ENCODE measurements at regions not wholly inside any gene's neighbourhood (a gene's known extent, or its start where the extent isn't known, plus 50 kb on each side); places are given as distances from the start of the nearest gene placed in this dataset.

DNA sequence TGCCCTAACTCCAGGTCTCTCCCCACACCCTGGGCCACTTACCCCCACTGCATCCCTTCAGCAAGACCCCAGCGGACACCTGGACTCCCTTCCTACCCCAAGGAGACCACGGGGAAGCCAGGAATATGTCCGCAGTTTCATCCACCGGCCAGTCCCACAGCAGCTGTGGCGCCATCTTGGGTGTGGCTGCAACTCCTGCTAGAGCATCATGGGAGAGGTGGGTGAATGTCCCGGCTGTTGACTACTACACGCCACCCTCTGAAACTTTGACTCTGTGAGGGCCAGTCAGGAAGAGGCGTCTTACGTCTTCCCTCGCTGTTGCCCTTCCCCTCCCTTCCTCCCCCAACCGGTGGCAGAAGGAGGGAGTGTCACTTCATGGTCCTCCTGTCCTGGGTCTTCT is 238.3 kb upstream of the RNF32 start (continued):
- no peak for TF ChIP-seq PHF21A (CRISPR knock-in tag; IDR thresholded peaks at IDR 0.05)
- TF ChIP-seq LCORL (IDR thresholded peaks at IDR 0.05), result no peak
- no peak for TF ChIP-seq LCORL (CRISPR knock-in tag; IDR thresholded peaks at IDR 0.05)
- TF ChIP-seq GLI4 (CRISPR knock-in tag; IDR thresholded peaks at IDR 0.05; ENCODE audit: borderline replicate concordance), result no peak
- no peak for TF ChIP-seq SMAD1 (CRISPR knock-in tag; IDR thresholded peaks at IDR 0.05; ENCODE audit: borderline replicate concordance, low read depth)
- TF ChIP-seq, protein P1, sequence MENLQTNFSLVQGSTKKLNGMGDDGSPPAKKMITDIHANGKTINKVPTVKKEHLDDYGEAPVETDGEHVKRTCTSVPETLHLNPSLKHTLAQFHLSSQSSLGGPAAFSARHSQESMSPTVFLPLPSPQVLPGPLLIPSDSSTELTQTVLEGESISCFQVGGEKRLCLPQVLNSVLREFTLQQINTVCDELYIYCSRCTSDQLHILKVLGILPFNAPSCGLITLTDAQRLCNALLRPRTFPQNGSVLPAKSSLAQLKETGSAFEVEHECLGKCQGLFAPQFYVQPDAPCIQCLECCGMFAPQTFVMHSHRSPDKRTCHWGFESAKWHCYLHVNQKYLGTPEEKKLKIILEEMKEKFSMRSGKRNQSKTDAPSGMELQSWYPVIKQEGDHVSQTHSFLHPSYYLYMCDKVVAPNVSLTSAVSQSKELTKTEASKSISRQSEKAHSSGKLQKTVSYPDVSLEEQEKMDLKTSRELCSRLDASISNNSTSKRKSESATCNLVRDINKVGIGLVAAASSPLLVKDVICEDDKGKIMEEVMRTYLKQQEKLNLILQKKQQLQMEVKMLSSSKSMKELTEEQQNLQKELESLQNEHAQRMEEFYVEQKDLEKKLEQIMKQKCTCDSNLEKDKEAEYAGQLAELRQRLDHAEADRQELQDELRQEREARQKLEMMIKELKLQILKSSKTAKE (CRISPR knock-in tag; IDR thresholded peaks at IDR 0.05; ENCODE audit: borderline replicate concordance), result no peak
- no peak for TF ChIP-seq ZNF180 (CRISPR knock-in tag; IDR thresholded peaks at IDR 0.05; ENCODE audit: borderline replicate concordance, low read depth)
- no peak for TF ChIP-seq ZNF7 (CRISPR knock-in tag; IDR thresholded peaks at IDR 0.05)

DNA sequence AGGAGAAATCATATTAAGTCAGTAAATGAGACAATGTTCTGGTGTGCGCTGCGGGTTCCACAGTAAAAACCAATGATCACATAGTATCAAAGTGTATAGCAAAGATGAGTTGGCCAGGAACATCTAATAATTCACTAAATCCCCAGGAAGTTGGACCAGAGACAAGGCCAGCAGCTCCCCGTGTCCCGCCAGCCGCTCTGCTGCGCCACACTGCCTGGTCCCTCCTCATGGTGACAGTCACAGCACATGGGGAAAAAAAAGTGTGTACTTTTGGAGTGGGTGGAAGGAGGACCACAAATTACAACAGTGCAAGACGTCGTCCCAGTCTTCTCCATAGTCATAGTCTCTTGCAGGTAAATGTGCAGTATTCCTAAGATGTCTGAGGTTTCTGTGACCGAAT is 239.0 kb upstream of the RNF32 start:
- no peak for TF ChIP-seq ZNF296 (CRISPR knock-in tag; conservative IDR thresholded peaks at IDR 0.05)
- TF ChIP-seq, protein P2, sequence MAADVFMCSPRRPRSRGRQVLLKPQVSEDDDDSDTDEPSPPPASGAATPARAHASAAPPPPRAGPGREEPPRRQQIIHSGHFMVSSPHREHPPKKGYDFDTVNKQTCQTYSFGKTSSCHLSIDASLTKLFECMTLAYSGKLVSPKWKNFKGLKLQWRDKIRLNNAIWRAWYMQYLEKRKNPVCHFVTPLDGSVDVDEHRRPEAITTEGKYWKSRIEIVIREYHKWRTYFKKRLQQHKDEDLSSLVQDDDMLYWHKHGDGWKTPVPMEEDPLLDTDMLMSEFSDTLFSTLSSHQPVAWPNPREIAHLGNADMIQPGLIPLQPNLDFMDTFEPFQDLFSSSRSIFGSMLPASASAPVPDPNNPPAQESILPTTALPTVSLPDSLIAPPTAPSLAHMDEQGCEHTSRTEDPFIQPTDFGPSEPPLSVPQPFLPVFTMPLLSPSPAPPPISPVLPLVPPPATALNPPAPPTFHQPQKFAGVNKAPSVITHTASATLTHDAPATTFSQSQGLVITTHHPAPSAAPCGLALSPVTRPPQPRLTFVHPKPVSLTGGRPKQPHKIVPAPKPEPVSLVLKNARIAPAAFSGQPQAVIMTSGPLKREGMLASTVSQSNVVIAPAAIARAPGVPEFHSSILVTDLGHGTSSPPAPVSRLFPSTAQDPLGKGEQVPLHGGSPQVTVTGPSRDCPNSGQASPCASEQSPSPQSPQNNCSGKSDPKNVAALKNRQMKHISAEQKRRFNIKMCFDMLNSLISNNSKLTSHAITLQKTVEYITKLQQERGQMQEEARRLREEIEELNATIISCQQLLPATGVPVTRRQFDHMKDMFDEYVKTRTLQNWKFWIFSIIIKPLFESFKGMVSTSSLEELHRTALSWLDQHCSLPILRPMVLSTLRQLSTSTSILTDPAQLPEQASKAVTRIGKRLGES (CRISPR knock-in tag; IDR thresholded peaks at IDR 0.05; ENCODE audit: borderline replicate concordance), result no peak
- TF ChIP-seq ERF (CRISPR knock-in tag; IDR thresholded peaks at IDR 0.05), result no peak
- TF ChIP-seq FOSL2 (CRISPR knock-in tag; IDR thresholded peaks at IDR 0.05), result no peak
- no peak for TF ChIP-seq ZKSCAN1 (IDR thresholded peaks at IDR 0.05; ENCODE audit: low read length)

More for the DNA sequence above, 239.0 kb upstream of the RNF32 start:
- ChIA-PET POLR2A (no interaction called here), CTCF (ENCODE audit: low intra/inter-chr PET ratio, low total read pairs) (no interaction called here)
- no peaks in the 10 kb centered on the region for H3K4me1 ChIP-seq (ENCODE audit: insufficient read depth, low read length)
- BruUV-seq (replicated peaks), result no TSS peak
- no peaks in the 10 kb centered on the region for H3K79me2 ChIP-seq (ENCODE audit: insufficient read depth, low read length)
- FAIRE-seq (no peak), DNase-seq (ENCODE audit: low spot score) (no peak), ATAC-seq (no peak)
- 51% methylated on average over 8 of the region's 9 CpGs for WGBS (ENCODE audit: low lambda C conversion rate)
- no peak overlapping the region for H2AFZ ChIP-seq (ENCODE audit: low read length)
- no peaks in the 10 kb centered on the region for H3K9me3 ChIP-seq (ENCODE audit: low read length)
- no peak overlapping the region for H3K4me3 ChIP-seq (replicated peaks in 1 of 3; ENCODE audit: insufficient read depth in 1 of 3, low read depth in 2 of 3, low read length in 3 of 3)
- H3K4me2 ChIP-seq (ENCODE audit: low read depth, low read length), result no peak overlapping the region
- in situ Hi-C loops (cut with HindIII; ENCODE audit: extremely low pct_ligation_motif_present, low pct_unique_long_range_greater_than_20kb), result no loop called here
- H3K9ac ChIP-seq (ENCODE audit: insufficient read depth, low read depth, low read length), result no peak overlapping the region
- intact Hi-C loops (cut with micrococcal nuclease; ENCODE audit: unreplicated experiment), result no loop called here
- H3K36me3 ChIP-seq (replicated peaks in 1 of 2; ENCODE audit: control insufficient read depth in 1 of 2, insufficient read depth in 2 of 2, low read length in 2 of 2), result no peaks in the 10 kb centered on the region
- no peaks in the 10 kb centered on the region for H4K20me1 ChIP-seq (ENCODE audit: insufficient read depth, low read length)
- peaks cover 0 to 10% of the 10 kb centered on the region in 2 experiments; a peak in 2 of 5 replicates for H3K27me3 ChIP-seq (ENCODE audit: control insufficient read depth in 1 of 2, insufficient read depth in 2 of 2, low read length in 2 of 2)
- no peak overlapping the region for H3K27ac ChIP-seq (ENCODE audit: extremely low read length, insufficient read depth, low read length)

All from HepG2 (cell line).